GM12873 (cell line): ENCODE measurements at regions not wholly inside any gene's neighbourhood (a gene's known extent, or its start where the extent isn't known, plus 50 kb on each side); places are given as distances from the start of the nearest gene placed in this dataset.

Experiments
- CTCF ChIP-seq: IDR thresholded peaks from 2 replicates; pipeline ENCODE4 v1.5.1; 2012; ENCODE audit warnings: low read depth, mild to moderate bottlenecking, moderate library complexity, low read length, control low read depth; ENCODE audit not compliant: insufficient read depth; ENCODE audit errors: missing control alignments

DNA sequence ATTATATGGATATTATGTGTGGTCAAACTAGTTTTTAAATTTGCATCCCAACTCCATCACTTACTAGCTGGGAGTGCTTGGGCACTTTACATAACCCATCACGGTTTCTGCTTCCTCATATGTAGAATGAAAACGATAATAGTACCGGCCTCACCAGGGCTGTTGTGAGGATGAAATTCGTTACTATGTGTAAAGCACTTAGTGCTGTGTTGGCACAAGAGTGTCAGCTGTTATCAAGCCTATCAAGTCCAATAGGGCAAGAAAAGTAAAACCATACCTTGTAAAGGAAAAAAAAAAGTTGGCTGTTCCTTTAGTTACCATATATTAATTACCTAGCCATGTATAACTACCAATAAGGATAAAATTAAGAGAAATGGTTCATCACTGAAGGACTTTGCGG lies 65.4 kb downstream of the TET3 start:
- TF ChIP-seq CTCF, result no peak

DNA sequence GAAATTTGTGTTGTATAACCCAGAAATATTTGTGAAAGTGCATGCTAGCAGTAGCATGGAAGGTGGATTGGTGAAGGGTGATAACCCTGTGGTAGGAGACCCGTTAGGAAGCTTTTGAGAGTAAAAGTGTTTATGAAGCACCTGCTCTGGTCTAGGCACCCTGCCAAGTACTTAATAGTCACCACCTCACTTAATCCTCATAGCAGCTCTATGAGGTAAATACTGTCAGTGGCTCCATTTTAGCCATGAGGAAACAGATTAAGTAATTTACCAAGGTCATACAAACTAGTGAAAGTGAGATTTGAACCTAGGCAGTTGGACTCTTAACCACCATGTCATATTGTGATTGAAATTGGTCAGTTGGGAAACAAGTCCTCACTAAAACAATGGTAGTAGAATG lies 66.8 kb downstream of the TET3 start:
- TF ChIP-seq CTCF, result no peak

DNA sequence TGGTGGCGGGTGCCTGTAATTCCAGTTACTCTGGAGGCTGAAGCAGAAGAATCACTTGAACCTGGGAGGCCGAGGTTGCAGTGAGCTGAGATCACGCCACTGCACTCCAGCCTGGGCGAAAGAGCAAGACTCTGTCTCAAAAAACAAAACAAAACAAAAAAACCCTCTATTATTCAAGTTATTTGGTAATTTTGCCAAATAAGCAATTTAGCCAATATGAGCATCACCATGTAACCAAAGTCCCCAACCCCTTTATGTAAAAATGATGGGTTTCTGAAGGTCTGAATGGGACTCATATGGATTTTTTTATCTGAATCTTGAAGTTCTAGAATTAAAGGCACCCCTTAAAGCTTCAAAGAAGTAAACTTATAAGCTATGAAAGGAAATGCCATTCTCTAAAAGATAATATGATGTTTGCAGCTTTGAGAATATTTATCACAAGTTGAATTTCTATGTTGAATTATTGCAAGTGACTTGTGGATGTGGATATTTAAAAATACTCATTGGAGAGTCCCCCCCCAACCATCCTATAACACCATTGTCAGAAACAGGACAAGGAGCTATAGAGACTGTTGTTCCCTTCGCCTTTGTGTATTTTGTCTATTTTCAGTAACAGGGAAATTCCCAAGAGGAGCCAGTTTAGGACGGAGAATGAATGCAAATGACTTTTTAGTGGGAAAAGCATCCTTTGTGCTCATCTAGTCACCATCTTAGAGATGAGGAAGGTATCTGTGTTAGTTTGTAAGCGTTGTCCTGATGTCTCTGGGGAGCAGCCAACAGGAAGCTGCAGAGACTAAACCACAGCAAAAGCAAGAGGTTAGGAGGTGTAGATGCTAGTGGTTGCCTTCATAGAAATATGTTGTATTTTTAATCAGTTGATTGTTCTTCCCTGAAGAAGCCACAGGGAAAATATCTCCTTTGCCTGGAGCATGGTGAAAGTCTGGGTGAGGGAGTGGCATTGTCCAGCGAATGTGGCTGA lies 68.3 kb downstream of the TET3 start:
- no peak for TF ChIP-seq CTCF

DNA sequence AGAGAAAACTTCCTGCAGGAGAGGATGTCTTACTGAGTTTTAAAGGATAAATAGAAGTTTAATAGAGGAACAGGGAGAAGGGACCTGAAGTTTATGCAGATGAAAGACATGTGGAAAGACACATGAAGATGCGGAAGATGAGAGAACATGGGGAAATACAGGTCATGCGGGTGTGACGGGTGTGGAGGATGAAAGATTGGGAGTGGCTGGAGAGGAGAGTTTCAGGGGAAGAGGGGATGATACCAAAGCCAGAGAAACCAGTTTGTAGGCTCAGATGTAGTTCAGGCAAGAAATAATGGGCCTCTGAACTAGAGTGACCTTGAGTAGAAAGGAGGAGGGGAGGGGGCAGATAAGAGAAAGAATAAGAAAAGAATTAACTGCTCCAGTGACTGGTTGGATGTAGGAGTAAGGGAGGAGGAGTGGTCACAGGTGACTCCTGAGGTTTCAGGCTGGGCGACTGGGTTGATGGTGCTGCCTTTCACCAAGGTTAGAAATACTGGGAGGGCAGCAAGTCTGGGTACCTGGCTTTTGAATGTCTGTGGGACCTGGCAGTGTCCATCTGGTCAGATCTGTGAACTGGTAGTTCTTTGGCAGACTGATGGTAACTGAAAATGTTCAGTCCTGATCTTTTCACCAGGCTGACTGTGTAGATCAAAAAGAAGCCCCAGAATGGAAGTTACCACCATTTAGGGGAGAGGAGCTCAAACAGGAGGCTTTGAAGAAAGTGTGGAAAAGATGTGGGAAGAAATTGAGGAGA lies 69.4 kb downstream of the TET3 start:
- no peak for TF ChIP-seq CTCF

DNA sequence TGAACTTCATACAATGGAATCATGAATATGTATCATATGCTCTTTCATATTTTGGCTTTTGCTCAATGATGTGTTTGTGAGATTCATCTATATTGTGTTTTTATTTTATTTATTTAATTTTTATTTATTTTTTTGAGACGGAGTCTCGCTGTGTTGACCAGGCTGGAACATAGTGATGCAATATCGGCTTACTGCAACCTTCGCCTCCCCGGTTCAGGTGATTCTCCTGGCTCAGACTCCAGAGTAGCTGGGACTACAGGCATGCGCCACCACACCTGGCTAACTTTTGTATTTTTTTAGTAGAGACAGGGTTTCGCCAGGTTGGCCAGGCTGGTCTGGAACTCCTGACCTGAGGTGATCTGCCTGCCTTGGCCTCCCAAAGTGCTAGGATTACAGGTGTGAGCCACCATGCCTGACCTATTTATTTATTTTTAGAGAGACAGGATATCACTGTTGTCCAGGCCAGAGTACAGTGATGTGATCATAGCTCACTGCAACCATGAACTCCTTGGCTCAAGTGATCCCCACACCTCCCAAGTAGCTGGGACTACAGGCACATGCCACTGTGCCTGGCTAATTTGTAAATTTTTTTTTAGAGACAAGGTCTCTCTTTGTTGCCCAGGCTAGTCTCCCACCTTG lies 74.5 kb downstream of the TET3 start:
- TF ChIP-seq CTCF, result no peak

DNA sequence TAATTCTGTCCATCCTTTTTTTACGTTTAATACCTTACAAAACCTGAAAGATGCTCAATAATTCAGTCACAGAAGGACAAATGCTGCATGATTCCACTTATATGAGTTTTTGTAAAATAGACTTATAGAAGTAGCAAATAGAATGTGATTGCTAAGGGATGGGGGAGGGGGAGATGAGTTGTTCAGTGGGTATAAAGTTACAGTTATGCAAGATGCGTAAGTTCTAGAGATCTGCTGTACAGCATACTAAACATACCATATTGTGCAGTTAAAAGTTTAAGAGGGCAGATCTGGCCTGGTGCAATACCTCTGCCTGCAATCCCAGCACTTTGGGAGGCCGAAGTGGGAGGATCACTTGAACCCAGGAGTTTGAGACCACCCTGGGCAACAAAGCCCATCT lies 78.8 kb downstream of the TET3 start:
- no peak for TF ChIP-seq CTCF

DNA sequence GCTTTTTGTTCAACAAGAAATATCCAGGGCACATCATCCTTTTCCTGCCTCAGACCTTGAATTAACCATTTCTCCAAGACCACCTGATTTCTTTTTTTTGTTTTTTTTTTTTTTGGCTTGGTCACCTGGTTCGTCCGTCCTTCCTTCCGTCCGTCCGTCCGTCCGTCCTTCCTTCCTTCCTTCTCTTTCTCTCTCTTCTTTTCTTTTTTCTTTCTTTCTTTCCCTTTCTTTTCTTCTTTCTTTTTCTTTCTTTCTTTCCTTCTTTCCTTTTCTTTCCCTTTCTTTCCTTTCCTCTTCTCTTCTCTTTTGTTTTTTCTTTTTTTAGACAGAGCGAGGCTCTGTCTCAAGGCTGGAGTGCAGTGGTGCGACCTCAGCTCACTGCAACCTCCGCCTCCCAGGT lies 80.7 kb downstream of the TET3 start:
- TF ChIP-seq CTCF, result no peak
